Choroid plexus epithelial cell (primary cell): ENCODE measurements at regions not wholly inside any gene's neighbourhood (a gene's known extent, or its start where the extent isn't known, plus 50 kb on each side); places are given as distances from the start of the nearest gene placed in this dataset.

Experiments
- DNase-seq: peaks from one replicate; pipeline ENCODE4 v3.0.0-alpha.2; 2010; ENCODE audit warnings: low read depth
- H3K4me3 ChIP-seq: 2 replicates; pipeline ENCODE4 v1.5.1; 2011; ENCODE audit warnings: low read depth, mild to moderate bottlenecking, control low read depth, low read length, moderate library complexity
- TF ChIP-seq, protein P1 (sequence below): conservative IDR thresholded peaks from 2 replicates; pipeline ENCODE4 v1.5.1; 2011; ENCODE audit warnings: low read depth, mild to moderate bottlenecking, control low read depth, inconsistent platforms, low read length, moderate library complexity

DNA sequence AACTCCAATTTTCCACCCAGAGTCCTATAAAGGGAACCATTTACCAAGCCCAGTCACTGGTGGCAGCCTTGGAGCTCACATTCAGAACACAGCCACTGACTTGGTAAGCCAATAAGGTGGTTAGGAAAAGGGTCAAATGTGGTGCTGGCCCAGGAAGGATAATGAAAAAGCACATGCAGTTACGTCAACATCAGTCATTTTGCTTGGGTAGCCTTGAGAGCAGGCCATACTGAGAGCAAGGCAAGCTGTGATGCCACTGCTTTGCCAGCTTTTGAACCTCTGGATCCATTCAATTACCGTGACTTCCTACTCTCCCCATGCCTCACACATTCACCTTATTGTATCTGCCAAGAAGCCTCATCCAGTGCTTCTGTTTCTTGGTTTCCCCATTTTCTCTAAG lies 253.6 kb downstream of the OPA1 start:
- DNase-seq: no peak
- TF ChIP-seq, protein P1, sequence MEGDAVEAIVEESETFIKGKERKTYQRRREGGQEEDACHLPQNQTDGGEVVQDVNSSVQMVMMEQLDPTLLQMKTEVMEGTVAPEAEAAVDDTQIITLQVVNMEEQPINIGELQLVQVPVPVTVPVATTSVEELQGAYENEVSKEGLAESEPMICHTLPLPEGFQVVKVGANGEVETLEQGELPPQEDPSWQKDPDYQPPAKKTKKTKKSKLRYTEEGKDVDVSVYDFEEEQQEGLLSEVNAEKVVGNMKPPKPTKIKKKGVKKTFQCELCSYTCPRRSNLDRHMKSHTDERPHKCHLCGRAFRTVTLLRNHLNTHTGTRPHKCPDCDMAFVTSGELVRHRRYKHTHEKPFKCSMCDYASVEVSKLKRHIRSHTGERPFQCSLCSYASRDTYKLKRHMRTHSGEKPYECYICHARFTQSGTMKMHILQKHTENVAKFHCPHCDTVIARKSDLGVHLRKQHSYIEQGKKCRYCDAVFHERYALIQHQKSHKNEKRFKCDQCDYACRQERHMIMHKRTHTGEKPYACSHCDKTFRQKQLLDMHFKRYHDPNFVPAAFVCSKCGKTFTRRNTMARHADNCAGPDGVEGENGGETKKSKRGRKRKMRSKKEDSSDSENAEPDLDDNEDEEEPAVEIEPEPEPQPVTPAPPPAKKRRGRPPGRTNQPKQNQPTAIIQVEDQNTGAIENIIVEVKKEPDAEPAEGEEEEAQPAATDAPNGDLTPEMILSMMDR: no peak
- no peak overlapping the region for H3K4me3 ChIP-seq

DNA sequence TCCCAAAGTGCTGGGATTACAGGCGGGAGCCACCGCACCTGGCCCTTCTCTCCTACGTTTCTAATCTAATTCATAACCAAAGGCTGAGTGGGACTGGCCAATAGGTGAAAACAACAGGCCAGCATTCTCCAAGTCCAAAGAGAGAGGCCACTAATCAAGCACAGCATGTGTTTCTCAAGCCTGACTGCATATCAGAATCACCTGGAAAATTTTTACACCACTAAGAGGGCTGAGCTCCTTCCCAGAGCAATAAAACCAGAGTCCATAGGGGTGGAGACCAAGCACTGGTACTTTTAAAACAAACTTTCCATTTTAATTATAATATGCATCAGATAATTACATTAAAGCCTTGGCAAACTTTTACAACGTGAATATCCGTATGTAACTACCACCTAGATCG lies 254.4 kb downstream of the OPA1 start:
- TF ChIP-seq, protein P1: no peak
- DNase-seq: no peak
- no peak overlapping the region for H3K4me3 ChIP-seq

DNA sequence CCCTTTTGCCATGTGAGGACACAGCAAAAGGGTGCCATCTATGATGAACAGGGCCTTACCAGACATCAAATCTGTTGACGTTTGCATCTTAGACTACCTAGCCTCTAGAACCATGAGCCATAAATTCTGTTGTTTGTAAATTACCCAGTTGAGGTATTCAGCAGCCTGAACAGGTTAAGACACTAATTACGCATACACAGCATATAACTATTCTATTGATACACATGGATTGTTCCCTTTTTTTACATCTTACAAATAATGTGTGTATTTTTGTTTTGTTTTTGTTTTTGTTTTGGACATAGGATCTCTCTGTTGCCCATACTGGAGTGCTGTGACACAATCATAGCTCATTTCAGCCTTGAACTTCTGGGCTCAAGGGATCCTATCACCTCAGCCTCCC lies 255.5 kb downstream of the OPA1 start:
- no peak overlapping the region for H3K4me3 ChIP-seq
- TF ChIP-seq, protein P1: no peak
- no peak for DNase-seq

DNA sequence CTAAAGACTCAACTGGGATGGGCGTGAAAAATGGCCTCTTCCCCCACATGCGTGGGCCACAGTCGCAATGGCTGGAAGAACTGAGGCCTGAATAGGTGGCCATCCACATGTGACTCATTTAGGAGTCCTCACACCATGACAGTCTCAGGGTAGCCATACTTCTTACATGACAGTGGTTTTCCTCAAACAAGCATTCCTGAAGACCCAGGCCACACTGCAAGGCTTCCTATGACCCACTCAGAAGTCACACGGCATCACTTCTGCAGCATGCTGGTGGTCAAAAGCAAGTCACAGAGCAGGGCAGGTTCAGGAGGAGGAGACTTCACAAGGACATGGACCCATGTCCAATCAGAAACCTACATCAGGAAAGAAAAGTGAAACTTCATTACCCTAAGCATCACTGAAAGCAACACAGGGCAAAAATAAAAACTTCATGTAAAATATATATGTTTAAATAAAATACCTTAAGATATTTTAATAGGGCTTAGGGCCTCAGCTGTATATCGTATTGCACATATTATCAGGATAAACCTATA lies 257.1 kb downstream of the OPA1 start:
- TF ChIP-seq, protein P1: no peak
- no peak for DNase-seq
- H3K4me3 ChIP-seq: no peak overlapping the region

DNA sequence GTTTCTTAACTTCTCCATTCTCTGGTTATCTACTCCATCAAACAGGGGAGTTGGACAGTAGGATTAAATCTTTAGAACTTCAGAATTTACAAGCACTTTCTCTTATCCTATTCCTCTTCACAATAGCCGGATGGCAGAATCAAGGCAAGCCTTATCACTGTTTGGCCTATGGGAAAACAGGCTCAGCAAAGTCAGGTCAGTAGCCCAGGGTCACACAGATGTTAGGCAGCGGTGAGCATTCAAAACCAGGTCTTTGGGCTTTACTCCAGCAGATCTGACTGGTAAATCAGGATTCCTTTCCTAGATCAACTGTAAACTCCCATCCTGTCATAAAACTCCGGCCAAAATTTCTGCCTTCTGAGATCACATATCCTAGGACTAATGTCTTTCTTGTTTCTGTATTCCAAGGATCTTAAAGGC lies 258.4 kb downstream of the OPA1 start:
- DNase-seq: no peak
- TF ChIP-seq, protein P1: no peak
- no peak overlapping the region for H3K4me3 ChIP-seq

DNA sequence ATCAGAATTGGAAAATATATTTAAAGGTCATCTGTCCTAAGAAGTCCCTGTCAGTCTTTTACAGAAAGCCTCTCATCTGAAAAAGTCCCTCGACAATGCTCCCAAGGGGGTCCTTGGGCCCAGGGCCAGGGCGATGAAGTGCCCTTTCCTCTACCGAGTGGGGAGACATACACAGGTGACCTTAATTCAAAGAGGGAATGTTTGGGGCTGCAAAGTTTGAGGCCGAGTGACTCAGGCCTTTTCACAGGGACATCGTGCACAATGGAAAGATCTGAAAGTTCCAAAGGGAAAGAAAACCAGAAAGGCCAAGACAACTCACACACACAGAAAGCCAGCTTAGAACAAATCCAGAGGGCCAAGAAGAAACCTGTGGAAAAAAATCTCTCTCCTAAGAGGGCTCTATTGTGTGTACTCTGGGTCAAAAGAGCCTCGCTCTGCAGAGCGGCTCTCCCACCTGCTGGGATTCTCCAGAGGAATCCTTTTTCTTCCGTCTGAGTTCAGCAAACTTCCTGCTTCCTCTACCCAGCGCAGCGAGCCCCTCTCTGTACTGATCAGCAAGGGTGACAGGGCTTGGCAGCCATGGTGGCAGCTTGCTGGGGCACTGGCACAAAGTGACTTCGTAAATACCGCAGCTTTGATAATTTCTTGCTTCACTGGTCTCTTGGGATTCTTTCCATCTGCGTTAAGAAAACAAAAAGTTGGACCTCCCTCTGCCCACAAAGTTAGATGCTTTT lies 259.1 kb downstream of the OPA1 start:
- TF ChIP-seq, protein P1: no peak
- H3K4me3 ChIP-seq: peak overlapping the region; percentile 12
- peak; percentile 48 for DNase-seq

DNA sequence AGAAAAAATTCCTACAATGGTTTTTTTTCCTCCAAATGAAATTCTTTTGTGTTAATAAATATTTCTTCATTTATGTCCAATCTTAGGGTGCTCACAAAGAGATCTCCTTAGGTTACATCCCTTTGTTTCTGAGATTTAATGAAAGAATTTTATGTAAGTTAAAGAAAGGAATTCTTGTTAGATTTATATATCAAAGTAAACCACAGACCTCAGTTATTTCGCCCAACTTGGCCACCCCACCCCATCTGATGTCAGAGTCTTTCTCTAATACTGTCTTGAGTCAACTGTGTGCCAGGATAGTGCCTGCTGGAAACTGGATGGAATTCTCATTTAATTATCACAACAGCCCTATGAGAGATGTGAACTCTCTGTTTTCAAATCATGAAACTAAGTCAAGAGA lies 259.9 kb downstream of the OPA1 start:
- TF ChIP-seq, protein P1: no peak
- no peak for DNase-seq

More for the DNA sequence above, 259.9 kb downstream of the OPA1 start:
- no peak overlapping the region for H3K4me3 ChIP-seq
